GM21381 (cell line): ENCODE measurements at regions not wholly inside any gene's neighbourhood (a gene's known extent, or its start where the extent isn't known, plus 50 kb on each side); places are given as distances from the start of the nearest gene placed in this dataset.

Source experiments
- ATAC-seq: cut with Tn5 transposase; IDR thresholded peaks from one replicate; pipeline ENCODE4 v1.9.1; 2021; ENCODE audit warnings: mild to moderate bottlenecking, moderate library complexity; ENCODE audit not compliant: unreplicated experiment

DNA sequence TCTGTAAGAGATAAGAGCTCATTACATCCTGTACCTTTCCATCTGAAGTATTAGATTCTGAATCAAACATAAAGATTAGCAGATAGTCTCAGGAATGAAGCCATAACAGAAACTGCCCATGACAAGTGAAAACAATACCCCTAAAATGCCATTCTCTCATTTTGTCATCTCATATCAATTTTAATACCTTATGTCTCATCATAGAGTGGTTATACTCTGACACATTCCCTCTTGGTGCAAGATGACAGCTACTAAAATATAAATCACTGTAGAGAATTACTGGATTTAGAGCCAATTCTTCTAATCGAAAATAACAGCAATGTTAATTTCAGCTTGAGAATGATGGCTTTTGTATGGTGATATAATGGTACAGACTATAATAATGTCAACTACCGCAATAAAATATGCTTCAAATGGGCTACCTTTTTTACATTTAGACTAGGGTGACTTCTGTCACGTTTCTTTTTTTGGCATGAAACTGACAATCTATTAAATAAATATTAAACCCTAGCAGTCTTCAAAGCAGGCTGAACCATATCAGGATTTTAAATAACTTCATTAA is 125.1 kb upstream of the ITGA4 start:
- no peak for ATAC-seq

DNA sequence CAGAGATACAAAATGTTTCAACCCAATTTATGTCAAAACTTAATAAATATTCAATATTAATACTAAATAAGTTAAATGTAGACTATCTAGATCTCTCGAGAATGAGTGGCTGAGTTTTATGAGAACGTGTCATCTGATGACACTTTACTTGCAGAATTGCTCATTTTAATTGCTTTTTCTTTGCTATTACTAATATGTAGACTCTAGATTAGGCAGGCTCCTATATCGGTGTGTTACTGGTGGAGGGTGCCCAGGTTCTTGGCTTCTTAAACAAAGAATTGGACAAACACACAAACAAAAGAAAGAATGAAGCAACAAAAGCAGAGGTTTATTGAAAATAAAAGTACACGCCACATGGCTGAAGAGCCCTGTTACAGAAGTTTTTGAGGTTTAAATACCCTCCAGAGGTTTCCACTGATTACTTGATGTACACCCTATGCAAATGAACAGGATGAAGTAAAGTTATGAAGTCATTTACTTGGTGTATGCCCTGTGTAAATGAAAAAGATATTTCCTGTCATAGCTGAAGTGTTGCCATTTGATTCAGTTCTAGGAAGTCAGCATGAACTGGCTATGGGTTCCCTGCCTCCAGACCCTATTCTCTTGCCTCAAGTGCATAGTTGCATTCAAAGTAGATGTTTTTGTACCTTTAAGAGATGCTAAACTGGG is 122.9 kb upstream of the ITGA4 start:
- no peak for ATAC-seq

DNA sequence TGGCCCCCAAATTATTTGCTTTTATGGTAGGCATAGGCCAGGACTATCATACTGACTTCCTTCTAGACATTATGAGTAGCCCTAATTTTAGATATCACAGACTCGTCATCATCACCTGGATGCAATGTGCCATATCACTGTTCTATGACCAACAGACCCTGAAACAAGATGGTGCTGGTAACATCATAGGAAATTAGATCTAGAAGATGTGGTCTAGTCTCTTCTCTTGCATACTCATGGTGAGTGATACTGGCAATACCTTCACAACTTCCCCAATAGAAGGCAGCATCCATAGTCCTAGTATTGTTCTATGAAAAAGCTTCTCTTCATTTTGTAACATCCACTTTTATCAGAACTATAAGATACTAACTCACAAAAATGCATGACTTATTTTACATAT is 116.3 kb upstream of the ITGA4 start:
- ATAC-seq = no peak

DNA sequence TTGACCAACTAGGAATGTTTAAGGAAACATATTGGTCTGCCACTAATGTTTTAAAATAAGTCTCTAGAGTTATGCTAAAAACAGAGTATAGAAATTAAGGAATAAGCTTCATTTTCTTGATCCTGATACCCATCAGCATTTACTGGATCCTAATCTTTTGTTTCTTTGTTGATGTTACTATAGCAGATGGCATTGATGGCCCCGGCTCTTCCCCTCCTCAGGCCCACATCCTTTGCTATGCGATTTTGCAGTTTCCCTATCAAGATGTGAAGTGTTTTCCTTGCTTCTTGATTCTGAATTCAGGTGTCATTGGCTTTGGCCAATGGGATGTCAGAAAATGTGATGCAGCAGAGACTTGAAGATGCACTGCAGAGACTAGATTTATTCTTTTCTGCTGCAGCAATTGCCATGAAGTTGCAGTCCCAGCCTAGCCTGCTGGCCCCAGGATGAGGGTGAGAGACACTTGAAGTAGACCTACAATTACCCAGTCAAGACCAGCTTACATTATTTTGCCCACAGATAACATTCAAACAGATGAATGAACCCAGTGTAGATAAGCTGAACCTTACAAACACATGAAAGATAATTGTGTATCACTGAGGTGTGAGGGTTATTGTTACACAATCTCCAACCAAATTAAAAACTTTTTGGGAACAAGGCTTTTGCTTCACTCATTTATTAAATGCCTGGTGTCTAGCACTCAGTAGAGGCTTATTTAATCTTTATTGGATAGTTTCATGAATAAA is 115.2 kb upstream of the ITGA4 start:
- ATAC-seq = no peak

DNA sequence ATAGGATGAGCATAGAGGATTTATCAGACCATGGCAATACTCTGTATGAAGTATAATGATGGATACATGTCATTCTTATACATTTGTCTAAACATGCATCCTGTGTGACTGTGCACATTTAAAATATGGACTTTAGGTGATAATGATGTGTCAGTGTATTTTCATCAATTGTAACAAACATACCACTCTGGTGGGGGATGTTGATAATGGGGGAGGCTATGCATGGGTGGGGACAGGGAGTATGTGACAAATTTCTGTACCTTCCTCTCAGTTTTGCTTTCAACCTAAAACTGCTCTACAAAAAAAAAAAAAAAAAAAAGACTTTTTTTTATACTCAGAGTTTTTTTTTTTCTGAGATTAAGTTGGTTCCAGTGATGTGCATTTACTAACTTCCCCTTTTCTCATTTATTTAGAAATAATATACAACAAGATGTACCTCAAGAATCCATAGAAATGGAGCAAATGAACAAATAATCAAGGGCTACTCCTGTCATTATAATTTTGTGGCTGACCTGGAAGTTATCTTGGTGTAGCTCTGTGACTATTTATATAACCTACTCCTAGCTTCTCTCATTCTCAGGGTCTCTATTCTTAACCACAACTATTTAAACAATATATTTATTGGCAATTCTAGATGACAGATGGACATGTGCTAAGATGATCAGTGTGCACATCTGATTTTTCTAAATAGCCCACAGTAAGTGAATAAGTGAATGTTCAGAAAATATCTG is 108.9 kb upstream of the ITGA4 start:
- ATAC-seq = peak; percentile 86

DNA sequence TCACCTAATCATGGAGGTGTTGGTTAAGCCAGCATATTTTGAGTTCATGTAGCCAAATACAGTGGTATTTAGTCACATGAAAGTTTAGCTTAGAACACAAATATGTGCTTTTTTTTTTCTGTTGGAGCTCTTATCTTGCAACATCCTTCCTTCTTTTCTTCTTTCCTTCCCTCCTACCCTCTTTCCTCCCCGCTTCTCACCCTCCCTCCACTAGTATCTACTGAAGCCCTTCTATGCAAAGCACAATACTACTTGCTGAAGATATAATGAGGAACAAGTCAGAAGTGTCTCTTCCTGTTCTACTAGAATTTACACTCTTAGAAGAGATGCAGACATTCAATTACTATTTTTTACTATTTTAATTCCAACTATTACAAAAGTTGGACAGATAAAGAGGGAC is 105.0 kb upstream of the ITGA4 start:
- no peak for ATAC-seq

DNA sequence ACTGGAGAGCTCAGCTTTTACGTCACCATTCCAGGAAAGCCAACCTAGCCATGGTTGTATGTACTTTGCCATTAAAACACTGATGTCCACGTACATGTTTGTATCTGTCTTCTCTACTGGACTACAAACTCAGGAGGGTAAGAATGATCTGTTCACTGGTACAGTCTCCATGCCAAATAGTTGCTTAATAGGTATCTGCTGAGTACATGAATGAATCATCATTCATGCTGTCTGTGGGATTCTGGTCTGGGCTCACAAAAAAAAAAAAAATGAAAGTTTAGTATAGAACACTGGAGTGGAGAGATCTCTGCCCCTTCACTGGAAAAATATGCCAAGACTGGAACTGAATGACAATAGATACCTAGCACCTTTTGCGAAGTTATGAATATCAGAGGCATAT is 102.6 kb upstream of the ITGA4 start:
- ATAC-seq = no peak

DNA sequence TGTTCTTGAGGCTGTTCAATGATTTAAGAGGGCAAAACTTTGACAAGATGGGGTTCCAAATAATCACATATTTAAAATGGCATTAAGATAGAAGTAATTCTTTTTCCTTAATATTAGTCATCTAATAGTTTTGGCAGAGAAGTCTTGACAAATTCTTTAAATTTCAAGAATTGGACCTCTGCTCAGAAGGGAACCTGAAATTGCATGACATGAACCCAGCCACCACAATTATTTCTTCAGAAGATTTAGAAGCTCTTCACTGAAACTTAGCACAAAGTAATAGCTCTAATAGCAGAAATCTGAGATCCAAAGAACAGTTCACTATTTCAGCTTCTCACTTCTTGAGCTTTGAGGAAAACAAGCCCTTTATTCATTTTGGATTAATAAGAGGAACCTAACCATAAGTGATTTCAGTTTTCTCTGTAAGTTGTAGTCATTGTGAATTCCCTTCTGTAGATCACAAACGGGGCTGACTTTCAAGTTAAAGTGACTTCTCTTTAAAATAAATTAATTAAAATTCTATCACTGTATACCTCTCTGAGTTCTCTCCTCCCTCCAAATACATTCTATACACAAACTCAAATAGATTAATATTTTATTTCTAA is 100.6 kb upstream of the ITGA4 start:
- ATAC-seq = no peak

DNA sequence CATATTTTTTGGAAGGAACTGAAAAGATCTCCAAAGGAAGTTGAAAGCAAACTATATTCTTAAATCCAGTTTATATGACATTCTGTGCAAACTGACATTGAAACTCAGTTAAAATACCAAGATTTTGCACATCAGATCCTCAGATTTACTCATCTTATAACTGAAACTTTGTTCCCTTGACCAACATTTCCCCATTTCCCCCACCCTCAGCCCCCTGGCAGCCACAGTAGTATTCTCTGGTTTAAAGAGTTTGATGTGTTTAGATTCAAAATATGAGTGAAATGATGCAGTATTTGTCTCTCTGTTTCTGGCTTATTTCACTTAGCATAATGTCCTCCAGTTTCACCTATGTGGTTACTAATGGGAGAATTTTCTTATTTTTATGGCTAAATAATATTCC is 99.2 kb upstream of the ITGA4 start:
- ATAC-seq = no peak

DNA sequence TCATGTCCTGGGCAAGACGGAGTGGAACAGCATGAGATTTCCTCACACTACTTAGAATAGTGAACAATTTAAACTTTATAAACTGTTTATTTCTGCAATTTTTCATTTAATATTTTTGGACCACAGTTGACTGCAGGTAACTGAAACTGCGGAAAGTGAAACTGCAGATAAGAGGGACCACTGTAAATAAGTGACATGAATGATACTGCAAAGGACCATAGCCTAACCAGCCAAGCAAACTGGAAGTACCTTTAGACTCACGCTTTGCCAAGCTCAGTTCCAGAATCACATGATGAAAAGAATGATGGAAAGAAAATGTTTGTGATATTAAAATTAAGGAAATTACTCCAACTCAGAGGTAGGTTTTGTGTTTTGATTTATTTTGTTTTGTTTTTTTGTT is 94.6 kb upstream of the ITGA4 start:
- no peak for ATAC-seq

DNA sequence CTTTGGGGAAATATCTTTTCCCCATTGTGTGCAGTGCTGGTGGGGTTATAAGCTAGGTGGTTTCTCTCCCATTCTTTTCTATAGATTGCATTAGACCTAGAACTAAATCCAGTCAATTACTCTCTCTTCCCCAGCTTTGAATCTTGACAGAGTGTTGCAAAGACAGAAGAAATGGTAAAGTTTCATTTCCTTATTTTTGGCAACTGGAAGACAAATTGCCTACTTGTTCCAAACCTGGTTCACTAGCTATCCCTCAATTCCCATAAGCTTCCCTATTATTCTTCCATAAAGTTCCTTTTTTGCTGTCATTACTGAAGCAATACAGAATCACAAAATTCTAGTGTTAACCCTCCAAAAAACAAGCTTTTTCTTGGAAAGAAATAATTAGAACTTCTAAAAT is 94.0 kb upstream of the ITGA4 start:
- ATAC-seq = no peak

DNA sequence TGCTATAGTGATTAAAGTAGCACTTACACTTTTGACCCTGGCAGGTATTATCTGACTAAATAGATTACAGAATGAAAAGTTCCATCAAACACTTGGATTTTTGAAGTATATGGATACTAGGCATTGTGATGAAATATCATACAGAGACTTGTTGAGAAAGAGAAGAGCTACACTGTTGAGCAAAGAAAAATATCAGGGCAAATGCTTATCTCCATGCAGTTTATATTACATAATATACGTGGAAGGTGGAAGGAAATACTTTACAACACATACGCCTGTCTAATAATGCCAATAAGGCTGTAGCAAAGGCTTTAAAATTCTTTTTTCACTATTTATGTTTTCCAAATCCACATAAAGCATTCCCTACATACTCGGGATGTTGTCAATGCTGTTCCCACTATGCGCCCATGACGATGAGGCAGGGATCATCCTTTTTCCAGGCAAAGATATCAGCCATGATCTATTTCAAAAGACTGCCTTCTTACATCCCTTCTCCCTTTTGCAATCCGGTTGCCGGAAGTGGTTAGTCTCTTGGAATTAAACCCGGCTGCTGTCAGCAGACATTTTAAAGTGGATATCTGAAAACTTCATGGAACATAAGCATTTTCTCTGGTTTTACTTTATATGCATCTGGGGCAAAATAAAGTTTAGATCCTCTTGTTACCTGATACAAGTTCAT is 92.6 kb upstream of the ITGA4 start:
- ATAC-seq = no peak

DNA sequence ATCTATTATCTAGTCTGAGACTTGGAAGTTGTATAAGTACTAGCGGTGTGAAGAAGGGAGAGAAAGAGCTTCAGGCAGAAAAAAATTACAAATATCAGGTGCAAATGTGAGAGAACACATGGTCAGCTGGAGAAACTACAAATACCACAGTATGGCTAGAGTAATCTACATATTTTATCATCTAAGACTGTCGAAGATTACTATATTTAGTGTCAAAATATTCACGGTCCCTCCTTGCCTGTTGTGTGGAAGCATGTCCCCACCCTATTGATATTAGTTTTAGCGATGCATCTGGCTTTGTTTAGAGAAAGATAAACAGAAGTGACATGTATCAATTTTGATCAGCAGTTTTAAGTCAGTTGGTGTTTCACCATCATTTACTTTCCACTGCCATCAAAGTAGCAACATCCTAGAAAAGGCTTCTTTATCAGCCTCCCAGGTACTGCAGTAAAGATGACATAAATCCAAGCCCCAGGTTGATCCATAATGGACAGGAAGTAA is 90.5 kb upstream of the ITGA4 start:
- ATAC-seq = no peak

DNA sequence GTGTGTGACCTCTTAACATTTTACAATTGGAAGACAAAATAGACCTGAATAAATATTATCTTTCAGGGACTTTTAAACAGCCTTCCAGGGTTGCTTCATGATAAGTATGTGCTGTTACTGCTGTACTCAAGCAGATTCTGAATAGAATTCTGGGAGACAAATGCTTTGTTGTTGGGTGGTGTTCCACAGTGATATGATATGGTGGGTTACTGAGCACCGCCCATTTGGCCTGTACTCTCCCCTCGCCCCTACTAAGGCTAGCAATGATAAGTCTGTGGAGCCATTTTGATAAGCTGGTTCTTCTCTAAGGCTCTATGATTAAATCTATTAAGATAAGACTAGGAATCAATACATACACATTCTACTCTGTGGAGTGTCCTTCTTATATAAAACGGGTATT is 89.8 kb upstream of the ITGA4 start:
- ATAC-seq = no peak

DNA sequence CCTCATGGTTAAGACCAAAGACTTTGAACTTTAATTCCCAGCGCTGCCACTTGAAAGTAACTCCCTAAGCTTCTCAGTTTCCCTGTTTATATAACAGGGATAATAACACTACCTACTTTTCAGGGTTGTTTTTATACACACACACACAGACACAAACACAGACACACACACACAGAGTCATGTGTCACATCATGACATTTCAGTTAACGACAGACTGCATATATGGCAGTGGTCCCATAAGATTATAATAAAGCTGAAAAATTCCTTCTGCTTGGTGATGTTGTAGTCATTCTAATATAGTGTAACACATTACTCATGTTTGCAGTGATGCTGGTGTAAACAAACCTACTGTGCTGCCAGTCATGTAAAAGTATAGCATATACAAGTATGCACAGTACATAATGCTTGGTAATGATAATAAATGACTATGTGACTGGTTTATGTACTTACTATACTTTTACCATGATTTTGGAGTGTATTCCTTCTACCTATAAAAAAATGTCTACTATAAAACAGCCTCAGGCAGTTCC is 89.2 kb upstream of the ITGA4 start:
- ATAC-seq = no peak

DNA sequence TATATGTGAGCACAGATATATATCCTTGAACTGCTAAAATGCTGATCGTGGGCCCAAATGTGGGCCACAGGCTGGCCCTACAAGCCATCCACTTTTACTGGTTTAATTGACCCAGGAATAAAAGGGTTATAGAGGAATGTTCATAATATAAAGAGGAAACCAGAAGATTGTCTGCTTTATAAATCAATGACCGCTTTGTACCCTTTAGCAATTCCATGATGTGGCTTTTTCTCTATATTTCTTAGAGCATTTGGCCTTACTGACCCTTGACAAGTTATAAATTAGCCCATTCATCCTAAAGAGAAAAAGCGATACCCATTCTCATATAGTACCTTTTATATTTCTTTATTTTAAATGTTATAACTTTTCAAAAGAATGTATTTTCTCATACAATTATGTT is 87.1 kb upstream of the ITGA4 start:
- no peak for ATAC-seq

DNA sequence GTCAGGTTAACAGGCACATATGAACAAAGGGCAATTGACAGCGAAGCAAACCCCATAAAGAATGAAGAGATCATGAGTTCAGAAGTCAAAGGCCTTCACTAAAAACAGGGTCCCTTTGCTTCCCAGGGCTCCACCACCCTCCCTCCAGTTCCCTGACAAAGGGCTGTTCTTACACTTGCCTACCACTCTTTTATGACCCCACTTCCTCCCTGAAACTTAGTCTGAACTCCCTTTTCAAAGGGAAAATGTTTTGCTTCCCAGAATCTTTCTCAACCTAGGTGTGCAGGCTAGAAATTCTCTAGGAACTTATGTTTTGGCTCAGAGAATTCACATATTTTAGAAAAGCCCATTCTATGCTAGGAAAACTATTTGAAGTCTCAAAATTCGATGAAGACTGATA is 86.0 kb upstream of the ITGA4 start:
- no peak for ATAC-seq

DNA sequence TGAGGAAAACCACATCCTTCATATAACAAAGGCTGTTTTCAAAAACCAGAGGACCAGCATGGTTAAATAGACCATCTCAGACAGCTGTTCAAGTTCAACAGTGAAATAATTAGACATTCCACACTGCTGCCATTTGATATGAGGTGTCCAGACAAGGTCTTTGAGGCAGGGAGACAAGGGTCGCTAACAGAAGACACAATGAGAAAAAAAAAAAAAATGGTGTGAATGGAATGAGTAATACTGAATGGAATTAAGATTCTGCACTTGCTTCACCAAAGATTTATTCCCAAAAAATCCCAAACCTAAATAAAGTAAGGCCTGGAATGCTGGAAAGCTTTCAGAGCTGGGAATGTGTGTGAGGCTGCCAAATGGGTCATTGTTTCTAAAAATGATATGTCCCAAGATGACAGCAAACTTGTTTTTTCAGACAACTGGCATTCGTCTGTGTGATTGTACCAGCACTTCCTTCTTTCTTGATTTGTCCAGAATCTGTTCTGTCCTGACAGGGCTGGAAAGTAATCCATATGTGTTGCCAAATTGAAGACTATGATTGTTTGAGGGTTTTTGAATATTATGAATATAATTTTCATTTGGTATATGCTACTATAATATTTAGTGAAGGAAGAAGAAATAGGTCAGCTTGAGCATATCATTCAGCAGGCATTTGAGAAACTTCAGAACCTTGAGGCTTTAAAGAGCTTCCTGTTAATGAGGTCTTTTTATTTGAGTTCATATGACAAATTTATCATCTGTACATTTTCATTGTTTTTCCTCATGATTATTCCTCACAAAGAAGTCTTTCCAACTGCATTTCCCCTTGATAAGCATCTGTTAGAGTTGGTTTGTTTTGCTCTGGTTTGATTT is 85.2 kb upstream of the ITGA4 start:
- ATAC-seq = no peak

DNA sequence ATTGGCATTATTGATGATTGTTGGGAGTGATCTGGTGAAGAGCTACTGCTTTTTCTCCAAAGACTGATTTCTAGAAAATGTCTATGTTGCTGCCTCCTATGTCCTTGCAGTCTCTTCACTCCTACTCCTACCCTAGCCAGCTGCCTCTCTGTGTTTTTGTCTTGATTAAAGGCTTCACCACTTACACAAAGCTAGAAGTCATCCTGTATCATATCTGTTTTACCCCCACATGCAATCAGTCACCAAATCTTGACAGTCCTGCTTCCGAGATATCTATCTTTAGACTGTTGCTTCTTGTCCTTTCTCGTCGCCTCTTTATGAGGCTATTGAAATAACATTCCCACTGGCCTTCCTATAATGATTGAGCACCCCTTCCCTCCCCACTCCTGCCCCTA is 84.5 kb upstream of the ITGA4 start:
- ATAC-seq = no peak
